Thyroid gland (tissue), 4 donors: ENCODE measurements at regions not wholly inside any gene's neighbourhood (a gene's known extent, or its start where the extent isn't known, plus 50 kb on each side); places are given as distances from the start of the nearest gene placed in this dataset.
"Not testable (repeated sequence)": the region's sequence is repeated elsewhere in the genome, so short reads cannot be mapped to it uniquely, and the experiment has no call there.

Experiments used
- DNase-seq, 2 donors: peaks; one replicate each; pipeline ENCODE4 v3.0.0-alpha.2; 2019
- H3K27ac ChIP-seq, 3 donors: fragments of 200-600 bp; sonication (generic); 1 replicate in 2 of 3; 2 replicates in 1 of 3; pipeline ENCODE4 v1.5.1; 2016 to 2019; ENCODE audit warnings: mild to moderate bottlenecking in 1 of 3, moderate library complexity in 1 of 3
- H3K27me3 ChIP-seq: fragments of 200-600 bp; sonication (generic); one replicate; pipeline ENCODE4 v1.5.1; 2019
- H3K36me3 ChIP-seq, 2 donors: fragments of 200-600 bp; sonication (generic); one replicate each; pipeline ENCODE4 v1.5.1; 2016 to 2019
- H3K4me1 ChIP-seq, 2 donors: fragments of 200-600 bp; sonication (generic); one replicate each; pipeline ENCODE4 v1.5.1; 2017 to 2019
- H3K4me3 ChIP-seq, 3 donors: fragments of 200-600 bp; sonication (generic); replicated peaks in 1 of 3; 1 replicate in 2 of 3; 2 replicates in 1 of 3; pipeline ENCODE4 v1.5.1; 2016; ENCODE audit warnings: mild to moderate bottlenecking in 1 of 3
- H3K9me3 ChIP-seq: fragments of 200-600 bp; sonication (generic); one replicate; pipeline ENCODE4 v1.5.1; 2017
- CTCF ChIP-seq, 6 experiments: fragments of 200-600 bp in 3 of 6; fragments of 450-650 bp in 3 of 6; sonication (generic) in 3 of 6; IDR thresholded peaks; one replicate each; pipeline ENCODE4 v1.5.1; 2016 to 2019; ENCODE audit warnings: antibody characterized with exemption in 6 of 6, mild to moderate bottlenecking in 2 of 6, inconsistent platforms in 1 of 6, moderate library complexity in 1 of 6
- POLR2A ChIP-seq, 2 donors: fragments of 450-650 bp; IDR thresholded peaks; one replicate each; pipeline ENCODE4 v1.6.1; 2017; ENCODE audit warnings: antibody characterized with exemption in 2 of 2, mild to moderate bottlenecking in 2 of 2, moderate library complexity in 1 of 2
- WGBS, 2 donors: methylation state at CpG; one replicate each; pipeline ENCODE4 v1.1.5; 2017; 5-methylcytosine and 5-hydroxymethylcytosine counted together
- intact Hi-C: fragments of 100-400 bp; cut with DNase I; formaldehyde crosslinking; loops from one replicate; pipeline ENCODE4 v1.15.1; 2023

GRCh38 chr2:31778153-31778552 lies 197.4 kb upstream of the SRD5A2 start:
- no peaks in the 10 kb centered on the region for H3K9me3 ChIP-seq
- 82 to 95% methylated on average over 6 to 9 of the region's 10 CpGs for WGBS, 2 donors
- H3K36me3 ChIP-seq, result no peaks in the 10 kb centered on the region
- no peak for DNase-seq
- H3K4me3 ChIP-seq, result no peak overlapping the region
- no peaks in the 10 kb centered on the region for H3K27me3 ChIP-seq
- H3K27ac ChIP-seq, result no peak overlapping the region
- no peaks in the 10 kb centered on the region for H3K4me1 ChIP-seq
- intact Hi-C loops, result no loop called here
- TF ChIP-seq POLR2A (IDR thresholded peaks at IDR 0.05) (no peak), CTCF (IDR thresholded peaks at IDR 0.05) (no peak)

GRCh38 chr2:31770741-31771140 lies 190.0 kb upstream of the SRD5A2 start:
- no peak overlapping the region for H3K27ac ChIP-seq
- WGBS, 2 donors, result 82 to 89% methylated on average over 2 of the region's 2 CpGs
- H3K36me3 ChIP-seq, result no peaks in the 10 kb centered on the region
- H3K27me3 ChIP-seq, result no peaks in the 10 kb centered on the region
- no peak for TF ChIP-seq CTCF (IDR thresholded peaks at IDR 0.05)
- TF ChIP-seq POLR2A (IDR thresholded peaks at IDR 0.05), result no peak
- no peak overlapping the region for H3K4me3 ChIP-seq
- H3K4me1 ChIP-seq, result no peaks in the 10 kb centered on the region
- intact Hi-C loops, result no loop called here
- no peaks in the 10 kb centered on the region for H3K9me3 ChIP-seq
- no peak for DNase-seq

GRCh38 chr2:31765078-31765945 lies 184.6 kb upstream of the SRD5A2 start:
- WGBS, 2 donors, result 32 to 35% methylated on average over 2 of the region's 2 CpGs
- no peak for DNase-seq

GRCh38 chr2:31764169-31764568 lies 183.4 kb upstream of the SRD5A2 start:
- Histone ChIP-seq H3K4me3 (no peak overlapping the region), H3K27me3 (no peaks in the 10 kb centered on the region), H3K27ac (no peak overlapping the region), H3K36me3 (no peaks in the 10 kb centered on the region), H3K9me3 (no peaks in the 10 kb centered on the region), H3K4me1 (no peaks in the 10 kb centered on the region)
- TF ChIP-seq POLR2A (IDR thresholded peaks at IDR 0.05), result no peak
- no peak for TF ChIP-seq CTCF (IDR thresholded peaks at IDR 0.05)
- no peak for DNase-seq
- 81 to 91% methylated on average over 2 of the region's 2 CpGs for WGBS, 2 donors
- intact Hi-C loops, result no loop called here

More at GRCh38 chr2:31765078-31765945, 184.6 kb upstream of the SRD5A2 start:
- Histone ChIP-seq H3K4me1 (no peaks in the 10 kb centered on the region), H3K36me3 (no peaks in the 10 kb centered on the region), H3K4me3 (no peak overlapping the region), H3K27ac (no peak overlapping the region), H3K27me3 (no peaks in the 10 kb centered on the region), H3K9me3 (no peaks in the 10 kb centered on the region)
- TF ChIP-seq CTCF (IDR thresholded peaks at IDR 0.05) (no peak), POLR2A (IDR thresholded peaks at IDR 0.05) (no peak)
- intact Hi-C loops, result no loop called here

- Histone ChIP-seq H3K4me3 (no peak overlapping the region), H3K36me3 (no peaks in the 10 kb centered on the region), H3K4me1 (no peaks in the 10 kb centered on the region), H3K9me3 (no peaks in the 10 kb centered on the region), H3K27me3 (no peaks in the 10 kb centered on the region), H3K27ac (no peak overlapping the region)
- WGBS, 2 donors, result 36 to 40% methylated on average over 2 of the region's 2 CpGs
- no peak for DNase-seq
- TF ChIP-seq CTCF (IDR thresholded peaks at IDR 0.05) (no peak), POLR2A (IDR thresholded peaks at IDR 0.05) (no peak)
- intact Hi-C loops, result no loop called here
Measured at GRCh38 chr2:31762085-31762484, 181.3 kb upstream of the SRD5A2 start.

GRCh38 chr2:31757351-31757750 lies 176.6 kb upstream of the SRD5A2 start:
- DNase-seq, H3K27ac ChIP-seq, H3K4me3 ChIP-seq, H3K4me1 ChIP-seq, H3K36me3 ChIP-seq, H3K27me3 ChIP-seq, intact Hi-C loops, H3K9me3 ChIP-seq: not testable (repeated sequence)
- 90 to 97% methylated on average over 2 of the region's 2 CpGs for WGBS, 2 donors

GRCh38 chr2:31748746-31749145 lies 168.0 kb upstream of the SRD5A2 start:
- H3K9me3 ChIP-seq, intact Hi-C loops, DNase-seq, H3K27ac ChIP-seq, H3K4me3 ChIP-seq, H3K27me3 ChIP-seq, H3K36me3 ChIP-seq, H3K4me1 ChIP-seq: not testable (repeated sequence)
- WGBS, 2 donors, result 93 to 96% methylated on average over 13 of the region's 13 CpGs
